HepG2 (cell line): ENCODE measurements at regions not wholly inside any gene's neighbourhood (a gene's known extent, or its start where the extent isn't known, plus 50 kb on each side); places are given as distances from the start of the nearest gene placed in this dataset.

Experiments
- ATAC-seq: fragments of 200-7000 bp; cut with Tn5 transposase; 3 replicates; pipeline ENCODE4 v1.9.1; 2020; ENCODE audit warnings: mild to moderate bottlenecking, moderate library complexity
- BruUV-seq: library from RNA; stranded (reverse); fragments of 400-500 nt; replicated peaks from 2 replicates; lab custom pipeline; 2021; lab: Mats Ljungman, UMichigan
- CTCF ChIA-PET: fragments of 300-600 bp; formaldehyde crosslinking; extraction: SDS; loops from one replicate; lab custom pipeline; 2021; ENCODE audit warnings: low total read pairs, inconsistent platforms, low intra/inter-chr PET ratio; lab: Yijun Ruan, JAX
- POLR2A ChIA-PET: fragments of 350-600 bp; sonication (Branson Sonifier 250); formaldehyde crosslinking; loops from one replicate; lab custom pipeline; 2020; ENCODE audit warnings: antibody characterized with exemption, inconsistent platforms; lab: Yijun Ruan, JAX
- DNase-seq: peaks from one replicate; pipeline ENCODE4 v3.0.0-alpha.2; 2015; ENCODE audit warnings: low spot score
- FAIRE-seq: peaks from 3 replicates; lab custom pipeline; 2011; peaks lifted over from hg19 to GRCh38; lab: Jason Lieb, UNC
- H2AFZ ChIP-seq: one replicate; pipeline ENCODE4 v1.6.1; 2011; ENCODE audit warnings: low read length, inconsistent platforms
- H3K27ac ChIP-seq: fragments of 300-600 bp; 3 replicates; pipeline ENCODE4 v1.8.0; 2011; ENCODE audit warnings: mixed run types, mild to moderate bottlenecking, mixed read lengths, low read length, inconsistent platforms; ENCODE audit not compliant: insufficient read depth; ENCODE audit errors: extremely low read length
- H3K27me3 ChIP-seq, 2 experiments: fragments of 200-600 bp in 1 of 2; 2 replicates in 1 of 2; 3 replicates in 1 of 2; pipeline versions ENCODE4 v1.6.0 to v1.8.0; 2011; ENCODE audit warnings: low read length in 2 of 2, mild to moderate bottlenecking in 2 of 2, moderate library complexity in 2 of 2, inconsistent platforms in 1 of 2; ENCODE audit not compliant: insufficient read depth in 2 of 2, control insufficient read depth in 1 of 2
- H3K36me3 ChIP-seq, 2 experiments: fragments of 200-600 bp in 1 of 2; replicated peaks in 1 of 2; 2 replicates in 1 of 2; 3 replicates in 1 of 2; pipeline versions ENCODE4 v1.5.1 to v1.8.0; 2011; ENCODE audit warnings: low read length in 2 of 2, inconsistent platforms in 1 of 2; ENCODE audit not compliant: insufficient read depth in 2 of 2, control insufficient read depth in 1 of 2
- H3K4me1 ChIP-seq: 2 replicates; pipeline ENCODE4 v1.5.1; 2012; ENCODE audit warnings: low read length, inconsistent platforms; ENCODE audit not compliant: insufficient read depth
- H3K4me2 ChIP-seq: 2 replicates; pipeline ENCODE4 v1.6.0; 2011; ENCODE audit warnings: low read depth, low read length, inconsistent platforms
- H3K4me3 ChIP-seq, 3 experiments: fragments of 200-600 bp in 1 of 3; sonication (generic), shearing (Covaris generic) in 1 of 3; replicated peaks in 1 of 3; 2 replicates each; pipeline ENCODE4 v1.5.1; 2011 to 2016; ENCODE audit warnings: low read length in 3 of 3, inconsistent platforms in 2 of 3, low read depth in 2 of 3, mild to moderate bottlenecking in 2 of 3, control low read depth in 1 of 3, mixed read lengths in 1 of 3; ENCODE audit not compliant: insufficient read depth in 1 of 3
- H3K79me2 ChIP-seq: one replicate; pipeline ENCODE4 v1.6.1; 2011; ENCODE audit warnings: low read length, inconsistent platforms; ENCODE audit not compliant: insufficient read depth
- H3K9ac ChIP-seq: 2 replicates; pipeline ENCODE4 v1.6.0; 2011; ENCODE audit warnings: mild to moderate bottlenecking, low read depth, low read length, inconsistent platforms; ENCODE audit not compliant: insufficient read depth
- H3K9me3 ChIP-seq: 2 replicates; pipeline ENCODE4 v1.5.1; 2012; ENCODE audit warnings: mild to moderate bottlenecking, low read length
- H4K20me1 ChIP-seq: 2 replicates; pipeline ENCODE4 v1.6.0; 2011; ENCODE audit warnings: inconsistent platforms, mild to moderate bottlenecking, low read length, moderate library complexity; ENCODE audit not compliant: insufficient read depth
- FUBP1 ChIP-seq: sonication (generic); formaldehyde crosslinking; IDR thresholded peaks from 2 replicates; pipeline ENCODE4 v1.5.1; 2020; ENCODE audit warnings: missing genetic modification reagents, mild to moderate bottlenecking, borderline replicate concordance
- HINFP ChIP-seq: sonication (generic); formaldehyde crosslinking; IDR thresholded peaks from 2 replicates; pipeline ENCODE4 v1.4.0; 2020; ENCODE audit warnings: low read depth, mild to moderate bottlenecking, missing genetic modification reagents
- HNRNPUL1 ChIP-seq: fragments of 200-400 bp; formaldehyde crosslinking; IDR thresholded peaks from 2 replicates; pipeline ENCODE4 v1.6.1; 2017; ENCODE audit warnings: low read depth, mild to moderate bottlenecking, low read length, moderate library complexity
- MTA1 ChIP-seq: sonication (generic); formaldehyde crosslinking; IDR thresholded peaks from 2 replicates; pipeline ENCODE4 v1.4.0; 2020; ENCODE audit warnings: missing genetic modification reagents, mild to moderate bottlenecking, borderline replicate concordance
- TOPORS ChIP-seq: sonication (generic); formaldehyde crosslinking; IDR thresholded peaks from 2 replicates; pipeline ENCODE4 v1.8.0; 2023; ENCODE audit warnings: mild to moderate bottlenecking, missing genetic modification reagents
- ZBTB21 ChIP-seq: sonication (generic); formaldehyde crosslinking; IDR thresholded peaks from 2 replicates; pipeline ENCODE4 v1.4.0; 2020; ENCODE audit warnings: missing genetic modification reagents
- ZNF816 ChIP-seq: sonication (generic); formaldehyde crosslinking; IDR thresholded peaks from 2 replicates; pipeline ENCODE4 v1.8.0; 2022; ENCODE audit warnings: missing genetic modification reagents, mild to moderate bottlenecking, borderline replicate concordance
- WGBS: methylation state at CpG from one replicate; pipeline ENCODE4 v1.1.6; 2017; ENCODE audit warnings: low lambda C conversion rate; 5-methylcytosine and 5-hydroxymethylcytosine counted together
- in situ Hi-C: cut with HindIII; loops from 2 replicates; pipeline ENCODE4 v1.10.0; 2017; ENCODE audit warnings: low pct_unique_long_range_greater_than_20kb; ENCODE audit not compliant: extremely low pct_ligation_motif_present
- intact Hi-C: fragments of 100-400 bp; cut with micrococcal nuclease; formaldehyde crosslinking; loops from one replicate; pipeline ENCODE4 v1.10.0; 2022; ENCODE audit not compliant: unreplicated experiment

DNA sequence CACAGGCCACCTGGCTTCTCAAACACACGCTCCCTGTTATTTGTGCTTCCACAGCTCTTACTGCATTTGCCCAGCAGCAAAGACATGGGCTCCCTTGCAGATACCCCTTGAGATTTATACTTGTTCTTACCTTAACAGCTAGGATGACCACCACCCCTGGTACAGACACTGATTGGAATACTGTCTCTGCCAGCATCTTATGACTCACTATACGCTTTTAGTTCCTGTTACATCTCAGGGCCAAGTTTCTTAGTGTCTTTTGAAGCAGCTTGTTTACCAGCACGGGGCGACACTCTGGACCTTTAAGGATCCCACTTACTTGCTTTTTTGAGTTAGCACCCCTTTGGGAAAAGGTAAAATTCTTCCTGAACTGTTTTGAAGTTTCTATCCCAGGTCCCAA, 874.8 kb downstream of the KCNT2 start:
- H3K79me2 ChIP-seq, result no peaks in the 10 kb centered on the region
- ATAC-seq (no peak), FAIRE-seq (no peak), DNase-seq (no peak)
- ChIA-PET CTCF (no interaction called here), POLR2A (no interaction called here)
- H3K9ac ChIP-seq, result no peak overlapping the region
- H4K20me1 ChIP-seq, result no peaks in the 10 kb centered on the region
- in situ Hi-C loops (no loop called here), intact Hi-C loops (no loop called here)
- no TSS peak for BruUV-seq
- no peaks in the 10 kb centered on the region for H3K9me3 ChIP-seq
- no peaks in the 10 kb centered on the region for H3K36me3 ChIP-seq
- H3K4me1 ChIP-seq, result no peaks in the 10 kb centered on the region
- H3K27ac ChIP-seq, result no peak overlapping the region
- H2AFZ ChIP-seq, result no peak overlapping the region
- no peaks in the 10 kb centered on the region for H3K27me3 ChIP-seq
- TF ChIP-seq HINFP (CRISPR knock-in tag) (no peak), HNRNPUL1 (no peak), ZNF816 (CRISPR knock-in tag) (no peak), MTA1 (CRISPR knock-in tag) (no peak), ZBTB21 (CRISPR knock-in tag) (no peak), TOPORS (no peak), FUBP1 (CRISPR knock-in tag) (no peak)
- H3K4me3 ChIP-seq, result no peak overlapping the region
- H3K4me2 ChIP-seq, result no peak overlapping the region
- 15% methylated on average over 4 of the region's 4 CpGs for WGBS
